ENCODE measurements at regions not wholly inside any gene's neighbourhood (a gene's known extent, or its start where the extent isn't known, plus 50 kb on each side); places are given as distances from the start of the nearest gene placed in this dataset.

DNA sequence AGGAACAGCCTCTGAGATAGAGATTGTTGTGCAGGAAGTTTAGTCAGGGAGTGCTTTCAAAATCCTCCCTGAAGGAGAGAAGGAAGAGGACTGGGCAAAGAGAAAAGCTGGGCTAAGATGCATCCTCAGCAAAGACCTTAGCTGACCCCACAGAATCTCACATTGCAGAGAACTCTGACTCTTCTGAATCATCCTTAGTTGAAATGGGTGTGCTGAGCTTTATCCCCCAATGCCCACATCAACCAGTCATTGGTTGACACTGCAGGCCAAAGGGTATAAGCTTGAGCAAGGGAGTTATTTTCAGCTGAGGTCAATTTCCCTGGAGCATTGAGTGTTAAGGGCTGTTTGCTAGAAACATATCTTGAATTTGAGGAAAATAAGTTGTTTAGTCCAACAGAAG is 732.2 kb downstream of the CBLN4 start:
- ChIA-PET POLR2A (no interaction called here), CTCF (no interaction called here)
- no peak for ATAC-seq (ENCODE audit: low read depth)
- intact Hi-C loops (cut with micrococcal nuclease): no loop called here
- no peaks in the 10 kb centered on the region for H3K79me2 ChIP-seq (ENCODE audit: control insufficient read depth, insufficient read depth, low read length)
- no peaks in the 10 kb centered on the region for H3K27me3 ChIP-seq (replicated peaks in 1 of 4; ENCODE audit: control extremely low read depth in 1 of 4, control insufficient read depth in 3 of 4, insufficient read depth in 4 of 4, low read length in 3 of 4)
- H2AFZ ChIP-seq (ENCODE audit: insufficient read depth, low read depth, low read length, poor library complexity, severe bottlenecking): no peak overlapping the region
- no peak for DNase-seq
- Mint-ChIP-seq H3K27me3 (no peaks in the 10 kb centered on the region), H3K4me1 (no peaks in the 10 kb centered on the region), H3K4me3 (no peak overlapping the region), H3K9me3 (ENCODE audit: insufficient read depth) (peaks cover 5% of the 10 kb centered on the region), H3K27ac (no peak overlapping the region)
- no peaks in the 10 kb centered on the region for H3K36me3 ChIP-seq (replicated peaks in 1 of 2; ENCODE audit: control extremely low read depth in 1 of 2, control insufficient read depth in 1 of 2, extremely low read depth in 1 of 2, insufficient read depth in 2 of 2, low read length in 1 of 2)
- no peak overlapping the region for H3K27ac ChIP-seq (ENCODE audit: low read length in 2 of 2)
- H3K4me2 ChIP-seq (replicated peaks; ENCODE audit: low read depth, low read length, poor library complexity, severe bottlenecking): no peak overlapping the region
- no peaks in the 10 kb centered on the region for H3K4me1 ChIP-seq (ENCODE audit: control insufficient read depth in 2 of 2, insufficient read depth in 2 of 2, low read length in 2 of 2)
- H3K9ac ChIP-seq (ENCODE audit: low read length): no peak overlapping the region
- H3K9me3 ChIP-seq (ENCODE audit: control extremely low read depth in 1 of 3, control insufficient read depth in 2 of 3, insufficient read depth in 1 of 3, low read length in 2 of 3): no peaks in the 10 kb centered on the region
- no peak overlapping the region for H3K4me3 ChIP-seq (ENCODE audit: control extremely low read depth in 1 of 5, extremely low read depth in 1 of 5, insufficient read depth in 1 of 5, low read depth in 2 of 5, low read length in 4 of 5)
- H4K20me1 ChIP-seq (ENCODE audit: control insufficient read depth, insufficient read depth, low read length, poor library complexity, severe bottlenecking): no peaks in the 10 kb centered on the region
- TF ChIP-seq, protein P1, sequence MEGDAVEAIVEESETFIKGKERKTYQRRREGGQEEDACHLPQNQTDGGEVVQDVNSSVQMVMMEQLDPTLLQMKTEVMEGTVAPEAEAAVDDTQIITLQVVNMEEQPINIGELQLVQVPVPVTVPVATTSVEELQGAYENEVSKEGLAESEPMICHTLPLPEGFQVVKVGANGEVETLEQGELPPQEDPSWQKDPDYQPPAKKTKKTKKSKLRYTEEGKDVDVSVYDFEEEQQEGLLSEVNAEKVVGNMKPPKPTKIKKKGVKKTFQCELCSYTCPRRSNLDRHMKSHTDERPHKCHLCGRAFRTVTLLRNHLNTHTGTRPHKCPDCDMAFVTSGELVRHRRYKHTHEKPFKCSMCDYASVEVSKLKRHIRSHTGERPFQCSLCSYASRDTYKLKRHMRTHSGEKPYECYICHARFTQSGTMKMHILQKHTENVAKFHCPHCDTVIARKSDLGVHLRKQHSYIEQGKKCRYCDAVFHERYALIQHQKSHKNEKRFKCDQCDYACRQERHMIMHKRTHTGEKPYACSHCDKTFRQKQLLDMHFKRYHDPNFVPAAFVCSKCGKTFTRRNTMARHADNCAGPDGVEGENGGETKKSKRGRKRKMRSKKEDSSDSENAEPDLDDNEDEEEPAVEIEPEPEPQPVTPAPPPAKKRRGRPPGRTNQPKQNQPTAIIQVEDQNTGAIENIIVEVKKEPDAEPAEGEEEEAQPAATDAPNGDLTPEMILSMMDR (IDR thresholded peaks at IDR 0.05): no peak
- TF ChIP-seq EZH2 (IDR thresholded peaks at IDR 0.05; ENCODE audit: borderline replicate concordance, insufficient read depth, low read depth, low read length, poor library complexity, severe bottlenecking): no peak

- Histone ChIP-seq H3K9me3 (ENCODE audit: control extremely low read depth in 1 of 3, control insufficient read depth in 2 of 3, insufficient read depth in 1 of 3, low read length in 2 of 3) (peaks cover 0 to 2% (median 0%) of the 10 kb centered on the region in 3 donors), H2AFZ (ENCODE audit: insufficient read depth, low read depth, low read length, poor library complexity, severe bottlenecking) (no peak overlapping the region), H4K20me1 (ENCODE audit: control insufficient read depth, insufficient read depth, low read length, poor library complexity, severe bottlenecking) (no peaks in the 10 kb centered on the region), H3K27ac (ENCODE audit: low read length in 2 of 2) (no peak overlapping the region), H3K27me3 (replicated peaks in 1 of 4; ENCODE audit: control extremely low read depth in 1 of 4, control insufficient read depth in 3 of 4, insufficient read depth in 4 of 4, low read length in 3 of 4) (no peaks in the 10 kb centered on the region), H3K36me3 (replicated peaks in 1 of 2; ENCODE audit: control extremely low read depth in 1 of 2, control insufficient read depth in 1 of 2, extremely low read depth in 1 of 2, insufficient read depth in 2 of 2, low read length in 1 of 2) (no peaks in the 10 kb centered on the region), H3K9ac (ENCODE audit: low read length) (no peak overlapping the region), H3K79me2 (ENCODE audit: control insufficient read depth, insufficient read depth, low read length) (no peaks in the 10 kb centered on the region), H3K4me3 (ENCODE audit: control extremely low read depth in 1 of 5, extremely low read depth in 1 of 5, insufficient read depth in 1 of 5, low read depth in 2 of 5, low read length in 4 of 5) (no peak overlapping the region), H3K4me2 (replicated peaks; ENCODE audit: low read depth, low read length, poor library complexity, severe bottlenecking) (no peak overlapping the region), H3K4me1 (ENCODE audit: control insufficient read depth in 2 of 2, insufficient read depth in 2 of 2, low read length in 2 of 2) (no peaks in the 10 kb centered on the region)
- DNase-seq (no peak), ATAC-seq (ENCODE audit: low read depth) (no peak)
- Mint-ChIP-seq H3K4me1 (no peaks in the 10 kb centered on the region), H3K9me3 (ENCODE audit: insufficient read depth) (peaks cover 5% of the 10 kb centered on the region), H3K4me3 (no peak overlapping the region), H3K27me3 (no peaks in the 10 kb centered on the region), H3K27ac (no peak overlapping the region)
- TF ChIP-seq, protein P1 (IDR thresholded peaks at IDR 0.05): no peak
- no peak for TF ChIP-seq EZH2 (IDR thresholded peaks at IDR 0.05; ENCODE audit: borderline replicate concordance, insufficient read depth, low read depth, low read length, poor library complexity, severe bottlenecking)
- WGBS (ENCODE audit: insufficient coverage): no CpG with 5 or more reads among the region's 2 CpGs
- CTCF ChIA-PET: no interaction called here
- intact Hi-C loops (cut with micrococcal nuclease): no loop called here
- POLR2A ChIA-PET: no interaction called here
Observed at GRCh38 chr20:55271371-55271770, 733.9 kb downstream of the CBLN4 start.
